Coronary artery (tissue), 2 donors: ENCODE measurements at regions not wholly inside any gene's neighbourhood (a gene's known extent, or its start where the extent isn't known, plus 50 kb on each side); places are given as distances from the start of the nearest gene placed in this dataset.

ENCODE experiments used
- DNase-seq: peaks from one replicate; pipeline ENCODE4 v3.0.0-alpha.2; 2017; ENCODE audit warnings: low spot score
- H3K27ac ChIP-seq, 2 donors: fragments of 200-600 bp; sonication (generic); one replicate each; pipeline ENCODE4 v1.5.1; 2016 to 2019
- H3K4me3 ChIP-seq: fragments of 200-600 bp; sonication (generic); 2 replicates; pipeline ENCODE4 v1.5.1; 2016; ENCODE audit warnings: mild to moderate bottlenecking, moderate library complexity
- TF ChIP-seq, protein P1 (sequence below): fragments of 200-600 bp; sonication (generic); IDR thresholded peaks from one replicate; pipeline ENCODE4 v1.5.1; 2019; ENCODE audit warnings: antibody characterized with exemption

DNA sequence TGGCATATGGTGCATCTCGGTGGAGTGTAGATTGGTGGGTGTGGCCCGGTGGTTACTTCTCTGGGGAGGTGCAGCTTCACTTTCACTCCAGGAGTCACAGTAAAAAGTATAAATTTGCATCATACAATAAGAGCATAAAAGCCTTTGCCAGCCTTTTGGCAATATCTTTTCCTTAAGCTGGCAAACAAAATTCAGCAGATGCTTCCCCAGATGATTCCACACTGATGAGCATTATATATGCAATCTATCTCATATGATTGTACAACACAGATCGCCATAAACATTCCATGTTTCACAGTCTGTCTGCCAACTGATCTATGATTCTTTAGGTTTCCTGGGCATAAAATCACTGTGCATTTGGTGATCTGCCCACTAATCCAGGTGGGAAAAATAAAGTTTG lies 120.2 kb upstream of the ALCAM start:
- TF ChIP-seq, protein P1, sequence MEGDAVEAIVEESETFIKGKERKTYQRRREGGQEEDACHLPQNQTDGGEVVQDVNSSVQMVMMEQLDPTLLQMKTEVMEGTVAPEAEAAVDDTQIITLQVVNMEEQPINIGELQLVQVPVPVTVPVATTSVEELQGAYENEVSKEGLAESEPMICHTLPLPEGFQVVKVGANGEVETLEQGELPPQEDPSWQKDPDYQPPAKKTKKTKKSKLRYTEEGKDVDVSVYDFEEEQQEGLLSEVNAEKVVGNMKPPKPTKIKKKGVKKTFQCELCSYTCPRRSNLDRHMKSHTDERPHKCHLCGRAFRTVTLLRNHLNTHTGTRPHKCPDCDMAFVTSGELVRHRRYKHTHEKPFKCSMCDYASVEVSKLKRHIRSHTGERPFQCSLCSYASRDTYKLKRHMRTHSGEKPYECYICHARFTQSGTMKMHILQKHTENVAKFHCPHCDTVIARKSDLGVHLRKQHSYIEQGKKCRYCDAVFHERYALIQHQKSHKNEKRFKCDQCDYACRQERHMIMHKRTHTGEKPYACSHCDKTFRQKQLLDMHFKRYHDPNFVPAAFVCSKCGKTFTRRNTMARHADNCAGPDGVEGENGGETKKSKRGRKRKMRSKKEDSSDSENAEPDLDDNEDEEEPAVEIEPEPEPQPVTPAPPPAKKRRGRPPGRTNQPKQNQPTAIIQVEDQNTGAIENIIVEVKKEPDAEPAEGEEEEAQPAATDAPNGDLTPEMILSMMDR: no peak
- no peak overlapping the region for H3K4me3 ChIP-seq
- H3K27ac ChIP-seq: no peak overlapping the region
- no peak for DNase-seq

DNA sequence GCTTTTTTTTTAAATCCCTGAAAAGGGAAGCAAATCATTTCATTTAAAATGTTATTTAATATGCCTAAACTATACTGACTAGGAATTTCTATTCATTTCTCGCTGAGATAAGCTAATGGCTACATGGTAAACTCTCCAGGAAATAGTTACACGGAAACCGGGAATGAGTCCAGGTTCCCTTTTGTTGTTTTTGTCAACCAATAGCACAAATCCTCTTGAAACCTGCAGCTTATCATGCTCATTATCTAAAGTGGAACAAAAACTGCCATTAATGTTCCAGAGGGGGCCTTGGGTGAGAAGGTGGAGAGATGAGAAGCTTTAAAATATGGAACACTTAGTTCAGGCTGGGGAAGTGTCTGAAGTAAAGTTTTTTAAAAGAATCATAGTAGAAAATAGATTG lies 113.5 kb upstream of the ALCAM start:
- no peak overlapping the region for H3K4me3 ChIP-seq
- no peak overlapping the region for H3K27ac ChIP-seq
- DNase-seq: no peak
- TF ChIP-seq, protein P1: no peak

DNA sequence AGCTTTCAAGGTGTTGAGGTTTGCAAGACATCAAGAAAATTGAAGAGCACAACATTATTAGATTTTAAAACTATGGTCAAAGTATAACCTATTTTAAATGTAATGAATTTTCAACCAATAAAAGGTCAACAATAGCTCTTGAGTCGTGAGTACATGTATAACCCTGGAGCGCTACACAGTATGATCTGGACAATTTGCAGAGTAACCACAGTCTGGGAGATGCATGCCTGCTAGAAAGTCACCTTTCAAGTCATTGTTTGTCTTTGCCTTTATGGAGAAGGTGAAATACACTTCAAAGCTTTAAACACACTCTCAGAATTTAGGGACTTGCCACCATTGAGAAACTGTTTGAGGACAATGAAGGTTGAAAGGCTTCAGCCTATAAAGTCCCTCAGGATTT lies 112.6 kb upstream of the ALCAM start:
- H3K27ac ChIP-seq: no peak overlapping the region
- H3K4me3 ChIP-seq: no peak overlapping the region
- TF ChIP-seq, protein P1: no peak
- no peak for DNase-seq

DNA sequence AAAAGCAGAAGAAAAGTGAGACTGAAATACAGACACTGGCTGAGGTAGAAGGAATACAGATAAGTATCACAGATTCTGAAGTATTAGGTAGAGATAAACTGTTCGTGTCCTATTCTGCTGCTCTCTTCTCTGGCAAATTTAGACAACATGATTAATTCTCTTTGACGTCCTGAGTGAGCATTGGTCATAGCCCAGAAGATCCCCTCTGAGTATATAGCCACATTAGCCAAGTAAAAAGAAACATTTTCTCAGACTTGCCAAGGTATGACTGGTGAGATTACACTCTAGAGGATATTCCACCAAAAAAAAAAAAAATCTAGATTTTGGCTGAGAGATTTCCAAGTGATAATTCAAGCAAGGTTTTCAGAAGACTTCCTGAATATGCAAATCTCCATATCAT lies 111.4 kb upstream of the ALCAM start:
- TF ChIP-seq, protein P1: no peak
- DNase-seq: no peak
- H3K4me3 ChIP-seq: no peak overlapping the region
- no peak overlapping the region for H3K27ac ChIP-seq

DNA sequence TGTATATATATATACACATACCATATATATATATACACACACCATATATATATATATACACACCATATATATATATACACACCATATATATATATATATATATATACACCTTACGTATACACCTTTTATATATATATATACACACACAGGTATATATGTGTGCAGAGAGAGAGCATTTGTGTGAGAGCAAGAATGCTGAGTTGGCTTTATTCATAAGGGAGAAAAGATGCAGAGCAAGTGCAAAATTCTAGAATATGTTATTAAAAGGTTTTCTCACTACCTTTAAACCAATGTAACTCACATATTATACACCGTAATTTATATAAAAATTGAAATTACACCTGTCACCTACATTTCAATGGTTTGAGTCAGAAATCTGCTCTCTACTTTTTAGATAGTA lies 107.2 kb upstream of the ALCAM start:
- no peak for DNase-seq
- Histone ChIP-seq H3K4me3 (no peak overlapping the region), H3K27ac (no peak overlapping the region)
- TF ChIP-seq, protein P1: no peak

DNA sequence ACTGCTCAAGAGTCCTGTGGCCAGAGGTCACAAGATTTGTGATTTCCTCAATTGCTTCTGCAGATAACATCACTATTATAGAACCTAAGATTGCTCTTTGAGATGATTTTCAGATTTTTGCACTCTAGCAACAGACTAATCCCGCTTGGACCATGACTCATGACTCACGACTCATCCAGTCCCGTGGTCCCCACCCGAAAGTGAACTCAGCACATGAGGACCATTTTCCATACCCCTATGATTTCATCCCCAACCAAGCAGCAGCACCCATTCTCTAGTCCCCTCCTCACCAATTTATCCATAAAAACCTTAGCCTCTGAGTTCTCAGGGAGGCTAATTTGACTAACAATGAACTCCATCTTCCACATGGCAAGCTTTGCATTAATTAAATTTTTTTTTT lies 106.3 kb upstream of the ALCAM start:
- no peak for DNase-seq
- H3K4me3 ChIP-seq: no peak overlapping the region
- H3K27ac ChIP-seq: no peak overlapping the region
- TF ChIP-seq, protein P1: no peak

DNA sequence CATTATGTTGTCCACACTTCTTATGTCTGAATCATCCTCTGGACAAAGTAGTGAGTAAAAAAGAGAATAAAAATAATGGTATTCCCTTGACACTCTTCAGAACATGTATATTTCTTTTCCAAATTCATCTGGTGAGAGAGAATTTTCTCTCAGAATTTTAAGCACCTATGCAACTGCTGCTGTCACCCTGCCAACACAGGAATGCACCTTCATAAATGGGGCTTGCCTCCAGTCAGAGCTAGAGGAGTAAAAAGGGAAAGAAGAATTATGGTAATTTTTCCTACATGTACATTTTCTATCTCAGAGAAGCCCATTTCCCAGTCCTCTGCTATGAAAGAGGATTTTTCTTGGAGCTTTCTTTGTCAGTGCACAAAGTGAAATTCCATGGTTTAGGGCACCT lies 92.2 kb upstream of the ALCAM start:
- Histone ChIP-seq H3K27ac (no peak overlapping the region), H3K4me3 (no peak overlapping the region)
- TF ChIP-seq, protein P1: no peak
- no peak for DNase-seq
